Esophagus muscularis mucosa (tissue), 3 donors: ENCODE measurements at regions not wholly inside any gene's neighbourhood (a gene's known extent, or its start where the extent isn't known, plus 50 kb on each side); places are given as distances from the start of the nearest gene placed in this dataset.

Experiments
- POLR2A ChIP-seq: fragments of 450-650 bp; IDR thresholded peaks from one replicate; pipeline ENCODE4 v1.6.1; 2017; ENCODE audit warnings: antibody characterized with exemption, moderate library complexity, mild to moderate bottlenecking, low read depth
- TF ChIP-seq, protein P1 (sequence below), 3 experiments: fragments of 200-600 bp in 2 of 3; fragments of 450-650 bp in 1 of 3; sonication (generic) in 2 of 3; IDR thresholded peaks; one replicate each; pipeline ENCODE4 v1.5.1; 2017 to 2019; ENCODE audit warnings: antibody characterized with exemption in 3 of 3, mild to moderate bottlenecking in 2 of 3, moderate library complexity in 1 of 3

DNA sequence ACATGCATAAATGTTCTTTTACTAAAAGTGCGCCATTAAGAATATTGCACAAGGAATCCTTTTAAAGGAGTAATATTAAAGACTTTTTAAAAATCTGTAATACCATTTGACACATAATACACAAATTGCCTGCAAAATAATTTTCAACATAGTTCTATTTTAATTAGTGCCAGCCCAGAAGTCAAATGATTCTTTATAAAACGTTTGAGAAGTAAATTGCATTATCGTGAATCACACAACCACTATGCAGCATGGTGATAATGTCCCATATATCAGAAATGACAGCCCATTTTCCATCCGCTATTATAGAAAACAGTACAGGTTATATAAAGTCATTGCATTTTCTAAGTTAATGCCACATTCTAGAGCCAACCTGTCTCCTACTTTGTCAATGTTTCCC lies 324.0 kb downstream of the IPMK start:
- TF ChIP-seq, protein P1, sequence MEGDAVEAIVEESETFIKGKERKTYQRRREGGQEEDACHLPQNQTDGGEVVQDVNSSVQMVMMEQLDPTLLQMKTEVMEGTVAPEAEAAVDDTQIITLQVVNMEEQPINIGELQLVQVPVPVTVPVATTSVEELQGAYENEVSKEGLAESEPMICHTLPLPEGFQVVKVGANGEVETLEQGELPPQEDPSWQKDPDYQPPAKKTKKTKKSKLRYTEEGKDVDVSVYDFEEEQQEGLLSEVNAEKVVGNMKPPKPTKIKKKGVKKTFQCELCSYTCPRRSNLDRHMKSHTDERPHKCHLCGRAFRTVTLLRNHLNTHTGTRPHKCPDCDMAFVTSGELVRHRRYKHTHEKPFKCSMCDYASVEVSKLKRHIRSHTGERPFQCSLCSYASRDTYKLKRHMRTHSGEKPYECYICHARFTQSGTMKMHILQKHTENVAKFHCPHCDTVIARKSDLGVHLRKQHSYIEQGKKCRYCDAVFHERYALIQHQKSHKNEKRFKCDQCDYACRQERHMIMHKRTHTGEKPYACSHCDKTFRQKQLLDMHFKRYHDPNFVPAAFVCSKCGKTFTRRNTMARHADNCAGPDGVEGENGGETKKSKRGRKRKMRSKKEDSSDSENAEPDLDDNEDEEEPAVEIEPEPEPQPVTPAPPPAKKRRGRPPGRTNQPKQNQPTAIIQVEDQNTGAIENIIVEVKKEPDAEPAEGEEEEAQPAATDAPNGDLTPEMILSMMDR (IDR thresholded peaks at IDR 0.05) = no peak
- TF ChIP-seq POLR2A = no peak
